Right forelimb (tissue), 1 donor: ENCODE measurements at regions not wholly inside any gene's neighbourhood (a gene's known extent, or its start where the extent isn't known, plus 50 kb on each side); places are given as distances from the start of the nearest gene placed in this dataset.
"Not testable (repeated sequence)": the region's sequence is repeated elsewhere in the genome, so short reads cannot be mapped to it uniquely, and the experiment has no call there.

Experiments
- DNase-seq: peaks from one replicate; pipeline ENCODE4 v3.0.0-alpha.2; 2018

DNA sequence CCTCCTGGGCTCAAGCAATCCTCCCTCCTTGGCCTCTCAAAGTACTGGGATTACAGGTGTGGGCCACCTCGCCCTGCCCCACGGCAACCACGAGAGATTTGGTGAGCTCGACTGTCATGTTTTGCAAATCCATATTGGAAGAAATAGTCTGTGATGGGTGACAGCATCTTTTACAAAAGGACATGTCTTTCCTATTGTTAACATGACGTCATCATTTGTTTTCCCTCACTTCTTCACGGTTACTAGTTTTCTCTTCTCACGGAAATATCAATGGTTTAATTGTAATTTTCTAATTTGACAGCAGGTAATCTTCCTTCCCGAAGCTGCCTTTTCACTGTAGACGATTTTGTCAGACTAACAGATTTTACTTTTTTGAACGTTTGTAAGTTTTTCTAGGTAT, 110.8 kb upstream of the GREM2 start:
- no peak for DNase-seq

- no peak for DNase-seq
Observed at GRCh38 chr1:240720976-240721375, 109.0 kb upstream of the GREM2 start.

- DNase-seq, result no peak
Observed at GRCh38 chr1:240719953-240720700, 108.2 kb upstream of the GREM2 start.

DNA sequence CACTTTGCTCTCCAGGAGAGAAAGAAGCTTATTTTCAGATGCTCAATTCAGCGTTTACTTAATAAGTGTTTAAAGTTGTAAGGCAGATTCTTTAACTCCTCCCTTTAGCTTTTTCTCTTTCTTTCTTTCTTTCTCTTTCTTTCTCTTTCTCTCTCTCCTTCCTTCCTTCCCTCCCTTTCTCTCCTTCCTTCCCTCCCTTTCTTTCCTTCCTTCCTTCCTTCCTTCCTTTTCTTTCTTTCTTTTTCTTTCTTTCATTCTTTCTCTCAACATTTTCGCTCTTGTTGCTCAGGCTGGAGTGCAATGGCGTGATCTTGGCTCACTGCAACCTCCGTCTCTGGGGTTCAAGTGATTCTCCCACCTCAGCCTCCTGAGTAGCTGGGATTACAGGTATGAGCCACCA, 104.6 kb upstream of the GREM2 start:
- not testable (repeated sequence) for DNase-seq

DNA sequence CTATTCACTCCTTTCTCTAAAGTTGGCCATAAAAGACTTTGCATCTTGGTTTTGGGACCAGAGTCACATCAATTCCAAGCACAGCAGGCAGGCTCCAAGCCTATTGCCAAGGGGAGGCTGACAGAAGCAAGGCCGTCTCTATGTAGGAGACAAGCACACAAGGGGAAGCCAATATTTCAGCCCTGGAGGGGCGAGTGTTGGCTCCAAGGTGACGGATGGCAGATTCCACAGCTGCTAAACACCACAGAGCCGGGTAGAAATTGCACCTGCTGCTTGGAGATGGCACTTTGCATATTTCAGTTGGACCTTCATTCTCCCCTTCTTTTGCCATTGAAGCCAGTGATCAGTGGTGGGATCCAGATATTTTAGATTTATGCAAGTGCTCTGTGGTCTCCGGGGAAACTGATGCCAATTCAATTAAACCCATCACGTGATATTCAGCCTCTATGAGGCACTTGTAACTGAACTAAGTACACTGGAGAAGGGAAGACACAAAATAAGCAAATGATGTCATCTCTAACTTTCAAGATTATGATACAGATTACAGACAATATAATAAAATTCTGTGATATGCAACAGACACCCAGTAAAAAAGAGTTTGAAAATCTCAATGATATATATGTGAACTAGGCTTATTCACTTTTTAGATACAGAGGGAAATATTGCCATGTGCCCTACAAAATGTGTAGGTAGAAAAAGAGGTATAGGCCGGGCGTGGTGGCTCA, 102.8 kb upstream of the GREM2 start:
- no peak for DNase-seq

DNA sequence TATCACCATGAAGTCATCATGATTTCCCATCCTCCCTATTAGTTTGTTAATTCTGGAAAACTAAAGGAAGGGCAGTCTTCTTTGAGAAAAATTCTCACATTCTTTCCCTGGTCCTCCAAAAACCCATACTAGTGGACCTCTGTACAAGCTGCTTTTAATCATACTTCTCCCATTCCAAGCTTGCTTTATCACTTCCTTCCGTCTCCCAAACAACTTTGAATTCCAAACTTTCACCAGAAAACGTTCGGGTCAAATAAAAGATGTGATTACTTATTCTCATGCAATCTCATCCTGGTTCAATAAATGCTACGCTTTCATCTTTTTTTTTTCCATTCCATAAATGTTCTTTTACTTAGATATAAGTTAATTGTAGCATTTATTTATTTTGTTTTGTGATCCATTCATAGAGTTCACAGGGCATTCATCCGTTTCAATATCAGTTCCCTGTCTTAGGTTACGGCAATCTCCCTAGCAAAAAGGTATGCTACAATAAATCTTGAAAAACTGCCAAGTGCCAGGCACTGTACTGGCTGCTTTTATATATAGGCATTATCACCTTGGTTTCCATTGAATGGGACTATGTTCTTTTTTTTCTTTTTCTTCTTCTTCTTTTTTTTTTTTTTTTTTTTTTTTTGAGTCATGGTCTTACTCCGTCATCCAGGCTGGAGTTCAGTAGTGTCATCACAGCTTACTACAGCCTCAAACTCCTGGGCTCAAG, 100.2 kb upstream of the GREM2 start:
- no peak for DNase-seq

- no peak for DNase-seq
Observed at GRCh38 chr1:240711020-240711419, 99.1 kb upstream of the GREM2 start.

DNA sequence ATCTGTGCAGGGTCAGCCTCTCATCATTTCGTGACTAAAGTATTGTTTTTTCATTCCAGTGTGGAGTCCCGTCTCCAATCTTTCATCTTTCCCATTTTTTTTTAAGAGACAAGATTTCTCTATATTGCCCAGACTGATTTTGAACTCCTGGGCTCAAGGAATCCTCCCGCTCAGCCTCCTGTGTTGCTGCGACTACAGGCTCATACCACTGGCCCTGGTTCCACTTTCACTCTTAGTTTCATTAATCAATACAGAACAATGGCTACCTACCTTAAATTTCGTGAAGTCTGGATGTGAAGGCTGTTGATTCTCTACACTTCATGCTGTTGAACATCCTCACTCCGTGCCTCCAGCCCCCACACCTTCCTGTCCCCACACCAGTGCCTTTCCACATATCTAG, 97.7 kb upstream of the GREM2 start:
- DNase-seq, result no peak

DNA sequence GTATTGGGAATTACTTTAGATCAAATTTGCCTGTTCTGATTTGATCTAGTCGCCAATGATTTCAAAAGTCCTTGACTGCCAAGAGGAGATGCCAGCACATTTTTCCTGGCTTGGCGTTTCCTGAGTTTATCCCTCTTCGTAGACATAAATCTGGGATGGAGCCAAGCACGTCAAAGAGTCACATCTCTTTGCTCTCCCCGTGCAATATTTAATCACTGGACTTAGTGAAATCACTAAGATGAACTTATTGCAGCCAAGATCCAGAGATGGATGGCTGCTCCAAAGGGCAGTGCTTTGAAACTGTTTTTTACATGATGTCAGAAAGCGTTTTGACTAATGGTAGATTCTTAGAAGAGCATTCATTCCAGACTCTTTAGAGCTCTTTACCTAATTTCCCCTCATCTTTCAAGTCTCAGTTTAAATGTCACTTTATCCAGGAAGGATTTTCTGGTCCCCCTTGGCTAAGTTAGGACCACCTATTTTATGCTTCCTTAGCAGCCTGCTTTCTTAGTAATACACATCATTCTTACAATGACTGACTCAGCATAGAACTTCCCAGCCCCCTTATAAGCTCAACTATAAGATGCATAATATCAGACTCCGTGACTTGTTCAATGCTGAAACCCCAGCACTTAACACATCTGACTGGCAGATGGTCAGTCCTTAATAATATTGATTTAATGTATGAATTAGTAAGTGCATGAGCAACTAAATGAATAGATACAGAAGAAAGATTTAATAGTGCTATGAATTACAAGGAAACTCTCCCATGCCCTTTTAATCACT, 94.4 kb upstream of the GREM2 start:
- no peak for DNase-seq

DNA sequence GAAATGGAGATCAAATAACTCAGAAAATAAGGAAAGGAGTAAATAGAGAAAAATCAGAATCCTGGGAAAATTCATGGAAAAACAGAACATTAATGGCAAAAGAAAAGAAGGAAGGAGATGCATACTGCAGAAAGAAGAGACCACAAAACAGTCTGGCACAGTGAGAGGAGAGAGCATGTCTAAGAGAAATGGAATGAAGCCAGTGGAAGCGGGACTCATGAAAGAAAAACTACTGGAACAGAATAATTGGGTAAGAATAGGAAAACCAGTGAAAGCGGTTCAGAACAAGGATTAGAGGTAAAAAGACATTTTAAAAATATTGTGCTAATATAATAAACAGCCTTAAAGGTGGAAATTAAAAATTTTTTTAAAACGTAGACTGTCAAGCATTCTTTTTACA, 93.6 kb upstream of the GREM2 start:
- DNase-seq, result no peak

- DNase-seq, result no peak
Observed at GRCh38 chr1:240701412-240701811, 89.5 kb upstream of the GREM2 start.

- no peak for DNase-seq
Observed at GRCh38 chr1:240695416-240695815, 83.5 kb upstream of the GREM2 start.

DNA sequence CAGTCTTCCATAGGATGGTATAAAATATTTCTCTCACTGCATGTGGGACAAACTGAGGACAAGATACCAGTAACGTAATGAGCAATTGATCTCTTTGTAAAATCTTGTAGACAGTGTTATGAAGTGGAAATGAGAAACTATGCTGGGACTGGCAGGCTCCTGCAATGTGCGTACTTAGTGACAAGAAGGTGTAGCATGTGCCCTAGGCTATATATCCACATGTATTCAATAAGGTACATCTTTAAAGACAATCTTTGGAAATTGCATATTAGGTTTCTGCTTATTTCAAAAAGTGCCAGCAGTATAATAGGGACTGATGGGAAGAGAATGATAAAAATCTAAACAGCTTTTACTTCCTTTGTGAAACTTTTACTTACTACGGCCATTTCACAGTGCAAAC, 81.9 kb upstream of the GREM2 start:
- no peak for DNase-seq

- no peak for DNase-seq
Observed at GRCh38 chr1:240693036-240693435, 81.1 kb upstream of the GREM2 start.

DNA sequence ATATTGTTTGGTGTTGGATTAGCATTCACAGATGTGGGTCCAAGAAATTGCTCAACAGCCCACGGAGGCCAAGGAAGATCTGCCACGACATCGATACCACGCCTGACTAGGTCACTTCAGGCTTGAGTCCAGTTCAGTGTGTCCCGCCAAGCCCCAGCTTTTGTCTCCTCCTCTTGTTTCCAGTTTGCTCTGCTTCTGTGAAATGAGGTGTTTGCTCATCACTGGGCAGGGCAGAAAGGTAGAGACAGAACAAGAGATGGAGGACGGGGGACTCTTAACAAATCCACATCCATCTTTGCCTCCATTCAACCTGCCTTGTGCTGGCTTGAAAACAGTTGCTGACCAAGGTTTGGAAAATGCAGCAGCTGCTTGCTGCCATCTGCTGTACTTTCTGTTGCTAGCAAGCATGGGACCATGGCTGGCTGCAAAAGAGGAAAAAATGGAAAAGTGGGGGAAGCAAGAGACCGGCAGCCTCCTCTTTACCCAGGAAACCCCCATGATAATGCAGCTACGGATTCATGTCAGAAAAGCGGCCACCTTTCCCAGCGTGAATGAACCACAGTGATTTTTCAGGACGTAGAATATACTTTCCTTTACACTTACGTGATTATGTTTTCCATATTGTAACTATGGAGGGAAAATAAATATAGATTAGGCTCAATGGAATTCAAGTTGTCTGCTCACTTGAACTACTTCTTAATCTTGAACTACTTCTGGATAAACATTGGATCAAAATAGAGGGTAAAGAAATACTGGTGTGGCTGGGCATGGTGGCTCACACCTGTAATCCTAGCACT, 80.2 kb upstream of the GREM2 start:
- peak; percentile 70 for DNase-seq

- DNase-seq, result no peak
Observed at GRCh38 chr1:240691501-240691900, 79.5 kb upstream of the GREM2 start.

DNA sequence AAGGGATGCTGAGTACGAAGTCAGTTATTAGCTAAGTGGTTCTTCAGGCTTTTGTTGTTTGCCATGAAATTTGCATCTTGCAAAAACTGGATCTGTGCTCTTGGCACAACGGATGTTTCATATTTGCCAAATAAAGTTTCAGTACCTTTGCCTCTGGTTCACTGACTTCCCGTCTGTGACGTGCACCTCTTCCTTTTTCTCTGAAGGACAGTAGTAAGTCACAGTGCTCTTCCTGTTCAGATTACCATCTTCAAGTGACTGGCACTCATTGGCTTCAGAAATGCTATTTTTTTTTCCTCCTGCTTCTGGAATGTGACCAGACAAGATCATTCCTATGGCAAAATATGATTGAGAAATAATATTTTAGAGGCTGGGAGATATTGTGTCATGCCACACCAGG, 75.9 kb upstream of the GREM2 start:
- DNase-seq, result no peak

DNA sequence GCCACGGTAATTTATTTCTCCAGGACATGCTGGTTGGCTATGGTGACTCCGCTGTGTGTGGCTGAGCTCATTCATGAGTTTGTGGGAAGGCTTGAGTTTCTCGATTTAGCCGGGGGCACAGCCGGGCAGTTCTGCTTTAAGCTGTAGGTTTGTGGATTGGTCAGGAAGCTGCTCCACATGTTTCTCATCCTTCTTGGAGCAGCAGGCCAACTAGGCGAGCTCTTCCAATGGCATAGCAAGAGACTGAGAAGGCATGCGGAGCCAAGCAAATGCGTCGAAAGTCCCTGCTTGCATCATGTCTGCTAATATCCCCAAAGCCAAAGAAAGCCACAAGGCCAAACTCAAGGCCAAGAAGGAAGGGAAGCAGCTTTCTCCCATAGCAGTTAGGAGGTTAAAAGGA, 71.6 kb upstream of the GREM2 start:
- DNase-seq, result no peak

DNA sequence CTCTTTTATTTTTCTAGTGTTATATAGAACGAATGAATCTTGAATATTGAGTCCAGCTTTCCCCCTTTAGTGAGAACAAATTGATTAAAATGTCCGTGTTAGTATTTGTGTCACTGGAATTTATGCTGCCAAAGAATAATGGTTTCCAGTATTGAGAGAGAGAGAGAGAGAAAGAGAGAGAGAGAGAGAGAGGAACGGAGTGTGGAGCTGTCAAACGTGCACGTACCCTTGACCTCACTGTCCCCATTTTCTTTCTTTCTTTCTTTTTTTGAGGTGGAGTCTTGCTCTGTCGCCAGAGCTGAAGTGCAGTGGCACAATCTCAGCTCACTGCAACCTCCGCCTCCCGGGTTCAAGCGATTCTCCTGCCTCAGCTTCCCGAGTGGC, 70.9 kb upstream of the GREM2 start:
- DNase-seq, result no peak

GRCh38 chr1:240682166-240682858, 70.4 kb upstream of the GREM2 start:
- DNase-seq, result no peak

DNA sequence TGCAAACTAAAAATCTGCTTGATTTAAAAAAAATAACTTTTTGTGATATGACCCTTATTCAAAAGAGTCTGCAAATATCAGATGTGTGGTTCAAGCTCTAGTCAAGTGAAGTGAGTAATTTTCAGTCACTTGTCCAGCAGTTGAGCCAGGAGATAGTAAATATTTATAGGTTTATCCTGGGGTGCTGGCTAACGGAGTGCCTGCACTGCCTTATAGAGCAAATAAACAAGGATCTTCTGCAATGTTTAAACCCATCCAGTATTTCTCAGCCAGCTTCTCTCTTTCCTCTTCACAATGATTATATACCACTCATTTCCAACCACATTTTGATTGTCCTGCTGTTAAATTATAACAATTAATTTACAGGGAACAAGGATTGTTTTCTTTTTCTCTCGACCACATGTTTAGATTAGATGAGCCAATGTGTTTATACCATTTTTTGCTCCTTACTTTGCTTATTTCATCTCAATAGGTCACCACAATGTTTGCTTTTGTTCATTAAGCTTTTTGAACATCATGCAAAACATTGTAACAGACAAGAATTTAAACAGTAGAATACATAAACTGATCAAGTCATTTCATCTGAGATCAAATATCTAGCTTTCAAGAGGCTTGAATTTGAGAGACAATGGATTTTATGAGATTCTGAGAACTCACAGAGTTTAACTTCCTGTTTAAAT, 60.3 kb upstream of the GREM2 start:
- DNase-seq, result no peak
